ENCODE measurements at regions not wholly inside any gene's neighbourhood (a gene's known extent, or its start where the extent isn't known, plus 50 kb on each side); places are given as distances from the start of the nearest gene placed in this dataset.

GRCh38 chr4:23629421-23629820, 260.4 kb downstream of the PPARGC1A start:
- Histone ChIP-seq H3K27me3 (no peaks in the 10 kb centered on the region), H3K4me3 (no peak overlapping the region), H3K4me1 (no peaks in the 10 kb centered on the region), H3K36me3 (no peaks in the 10 kb centered on the region), H3K9me3 (peaks cover 0 to 13% (median 5%) of the 10 kb centered on the region in 4 donors), H3K27ac (replicated peaks in 1 of 4) (no peak overlapping the region)
- intact Hi-C loops (cut with DNase I) = no loop called here
- 23% methylated on average over 2 of the region's 2 CpGs for WGBS
- DNase-seq (ENCODE audit: extremely low spot score) = no peak
- TF ChIP-seq POLR2AphosphoS5 (IDR thresholded peaks at IDR 0.05) (no peak), CTCF (IDR thresholded peaks at IDR 0.05) (no peak), POLR2A (IDR thresholded peaks at IDR 0.05; ENCODE audit: low read depth) (no peak), EP300 (IDR thresholded peaks at IDR 0.05) (no peak)

GRCh38 chr4:23614284-23614892, 275.5 kb downstream of the PPARGC1A start:
- TF ChIP-seq POLR2A (IDR thresholded peaks at IDR 0.05; ENCODE audit: low read depth) = no peak
- no peak for TF ChIP-seq POLR2AphosphoS5 (IDR thresholded peaks at IDR 0.05)
- TF ChIP-seq CTCF (IDR thresholded peaks at IDR 0.05) = peak; percentile 27 to 38 (median 30)
- Histone ChIP-seq H3K9me3 (no peaks in the 10 kb centered on the region), H3K27ac (replicated peaks in 1 of 4) (no peak overlapping the region), H3K36me3 (no peaks in the 10 kb centered on the region), H3K4me1 (no peaks in the 10 kb centered on the region), H3K4me3 (no peak overlapping the region), H3K27me3 (no peaks in the 10 kb centered on the region)
- no peak for DNase-seq (ENCODE audit: extremely low spot score)
- WGBS = 67% methylated on average over 5 of the region's 6 CpGs
- intact Hi-C loops (cut with DNase I) = no loop called here

- H3K9me3 ChIP-seq = no peaks in the 10 kb centered on the region
- no peaks in the 10 kb centered on the region for H3K27me3 ChIP-seq
- H3K4me3 ChIP-seq = no peak overlapping the region
- no peak for TF ChIP-seq POLR2A (IDR thresholded peaks at IDR 0.05; ENCODE audit: low read depth)
- TF ChIP-seq EP300 (IDR thresholded peaks at IDR 0.05) = no peak
- TF ChIP-seq POLR2AphosphoS5 (IDR thresholded peaks at IDR 0.05) = no peak
- H3K27ac ChIP-seq (replicated peaks in 1 of 4) = no peak overlapping the region
- H3K36me3 ChIP-seq = no peaks in the 10 kb centered on the region
- H3K4me1 ChIP-seq = no peaks in the 10 kb centered on the region
- no peak for DNase-seq (ENCODE audit: extremely low spot score)
- intact Hi-C loops (cut with DNase I) = no loop called here
Measured at GRCh38 chr4:23613782-23614181, 276.1 kb downstream of the PPARGC1A start.

GRCh38 chr4:23602720-23603119, 287.1 kb downstream of the PPARGC1A start:
- 73% methylated on average over 2 of the region's 2 CpGs for WGBS
- Histone ChIP-seq H3K27ac (replicated peaks in 1 of 4) (no peak overlapping the region), H3K27me3 (no peaks in the 10 kb centered on the region), H3K4me1 (no peaks in the 10 kb centered on the region), H3K36me3 (no peaks in the 10 kb centered on the region), H3K9me3 (no peaks in the 10 kb centered on the region), H3K4me3 (no peak overlapping the region)
- TF ChIP-seq POLR2A (IDR thresholded peaks at IDR 0.05; ENCODE audit: low read depth) = no peak
- no peak for TF ChIP-seq EP300 (IDR thresholded peaks at IDR 0.05)
- TF ChIP-seq CTCF (IDR thresholded peaks at IDR 0.05) = no peak
- intact Hi-C loops (cut with DNase I) = no loop called here
- DNase-seq (ENCODE audit: extremely low spot score) = no peak

- TF ChIP-seq POLR2AphosphoS5 (IDR thresholded peaks at IDR 0.05) (no peak), EP300 (IDR thresholded peaks at IDR 0.05) (no peak), POLR2A (IDR thresholded peaks at IDR 0.05; ENCODE audit: low read depth) (no peak), CTCF (IDR thresholded peaks at IDR 0.05) (no peak)
- DNase-seq (ENCODE audit: extremely low spot score) = no peak
- 73% methylated on average over 3 of the region's 3 CpGs for WGBS
- no peaks in the 10 kb centered on the region for H3K36me3 ChIP-seq
- H3K27me3 ChIP-seq = no peaks in the 10 kb centered on the region
- intact Hi-C loops (cut with DNase I) = loop anchor here (10.0 kb wide), 1 partner anchor 1681 kb away; no protein-coding TSS in a partner anchor
- H3K4me3 ChIP-seq = no peak overlapping the region
- no peaks in the 10 kb centered on the region for H3K9me3 ChIP-seq
- no peaks in the 10 kb centered on the region for H3K4me1 ChIP-seq
- H3K27ac ChIP-seq (replicated peaks in 1 of 4) = no peak overlapping the region
Measured at GRCh38 chr4:23594125-23594524, 295.7 kb downstream of the PPARGC1A start.

All from esophagus muscularis mucosa (tissue), 4 donors.